OCI-LY3 (cell line): ENCODE measurements at regions not wholly inside any gene's neighbourhood (a gene's known extent, or its start where the extent isn't known, plus 50 kb on each side); places are given as distances from the start of the nearest gene placed in this dataset.
A peak's percentile ranks its signal among the peaks of the same experiment; 100 is the strongest.

Experiments used
- H2AFZ ChIP-seq: fragments of 200-600, 300-600 bp; shearing (Covaris generic); 2 replicates; pipeline ENCODE4 v1.6.0; 2014; ENCODE audit warnings: antibody characterized with exemption, low read depth, low read length
- H3K27ac ChIP-seq: fragments of 200-600, 300-600 bp; sonication (generic); 2 replicates; pipeline ENCODE4 v1.5.1; 2014; ENCODE audit warnings: mild to moderate bottlenecking, low read length, moderate library complexity, mixed read lengths
- H3K27me3 ChIP-seq: fragments of 200-600, 300-600 bp; sonication (generic); 2 replicates; pipeline ENCODE4 v1.6.1; 2014; ENCODE audit warnings: low read depth, low read length, mixed read lengths
- H3K36me3 ChIP-seq: fragments of 200-600, 300-600 bp; sonication (generic); replicated peaks from 2 replicates; pipeline ENCODE3; 2014; ENCODE audit warnings: low read depth, low read length, mixed read lengths
- H3K4me1 ChIP-seq: fragments of 300-600, 200-600 bp; sonication (generic); 2 replicates; pipeline ENCODE4 v1.6.1; 2014; ENCODE audit warnings: low read length, mixed read lengths
- H3K4me2 ChIP-seq: fragments of 200-600, 300-600 bp; sonication (generic); 2 replicates; pipeline ENCODE4 v1.6.1; 2014; ENCODE audit warnings: low read length, mixed read lengths
- H3K4me3 ChIP-seq: fragments of 300-600, 200-600 bp; sonication (generic); 2 replicates; pipeline ENCODE4 v1.5.1; 2014; ENCODE audit warnings: antibody characterized with exemption, mild to moderate bottlenecking, low read length, moderate library complexity
- H3K79me2 ChIP-seq: fragments of 300-600, 200-600 bp; shearing (Covaris generic); 2 replicates; pipeline ENCODE4 v1.6.1; 2014; ENCODE audit warnings: mild to moderate bottlenecking, low read length, mixed read lengths
- H3K9ac ChIP-seq: fragments of 300-600, 200-600 bp; shearing (Covaris generic); 2 replicates; pipeline ENCODE4 v1.6.0; 2014; ENCODE audit warnings: mild to moderate bottlenecking, low read length, moderate library complexity
- H3K9me3 ChIP-seq: fragments of 200-600, 300-600 bp; shearing (Covaris generic); 2 replicates; pipeline ENCODE4 v1.6.1; 2014; ENCODE audit warnings: low read length, mixed read lengths; ENCODE audit not compliant: insufficient read depth
- H4K20me1 ChIP-seq: fragments of 200-600, 300-600 bp; sonication (generic); 2 replicates; pipeline ENCODE4 v1.6.1; 2016; ENCODE audit warnings: low read length, mixed read lengths; ENCODE audit not compliant: insufficient read depth
- EZH2phosphoT487 ChIP-seq: fragments of 200-600 bp; shearing (Covaris generic); IDR thresholded peaks from 2 replicates; pipeline ENCODE4 v1.6.1; 2018; ENCODE audit warnings: antibody characterized with exemption, mixed run types, low read depth
- TF ChIP-seq, protein P1 (sequence below): fragments of 200-600, 300-600 bp; sonication (generic); IDR thresholded peaks from 2 replicates; pipeline ENCODE4 v1.5.1; 2014; ENCODE audit warnings: antibody characterized with exemption, low read length, low read depth

DNA sequence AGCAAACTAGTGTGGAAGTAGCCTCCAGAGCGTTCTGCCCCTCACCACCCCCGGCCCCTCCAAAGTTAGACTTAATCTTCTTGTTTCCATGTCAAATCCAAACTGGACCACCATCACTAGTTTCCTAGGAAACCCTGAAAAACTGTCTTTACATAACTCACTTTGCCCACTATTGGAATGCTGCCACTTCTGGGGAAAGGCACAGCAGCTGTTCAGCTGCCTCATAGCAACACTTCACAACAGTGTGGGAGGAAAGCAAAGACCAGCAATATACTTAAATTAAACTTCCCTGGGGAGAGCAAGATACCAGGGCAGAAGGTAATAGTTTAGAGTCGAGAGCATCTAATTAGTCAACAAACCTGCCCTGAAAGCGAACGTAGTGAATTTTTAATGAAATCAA lies 452.2 kb downstream of the KCNJ2 start:
- no peaks in the 10 kb centered on the region for H3K79me2 ChIP-seq
- no peaks in the 10 kb centered on the region for H4K20me1 ChIP-seq
- H3K4me3 ChIP-seq: no peak overlapping the region
- H3K9ac ChIP-seq: no peak overlapping the region
- no peak overlapping the region; the same call in 1 of the 2 replicates for H3K4me2 ChIP-seq
- peaks cover 29% of the 10 kb centered on the region for H3K4me1 ChIP-seq
- H3K9me3 ChIP-seq: no peaks in the 10 kb centered on the region
- H2AFZ ChIP-seq: 0 out of 2 replicates have a peak overlapping the region, but pooled peaks have one; percentile 43
- H3K27me3 ChIP-seq: no peaks in the 10 kb centered on the region
- TF ChIP-seq, protein P1, sequence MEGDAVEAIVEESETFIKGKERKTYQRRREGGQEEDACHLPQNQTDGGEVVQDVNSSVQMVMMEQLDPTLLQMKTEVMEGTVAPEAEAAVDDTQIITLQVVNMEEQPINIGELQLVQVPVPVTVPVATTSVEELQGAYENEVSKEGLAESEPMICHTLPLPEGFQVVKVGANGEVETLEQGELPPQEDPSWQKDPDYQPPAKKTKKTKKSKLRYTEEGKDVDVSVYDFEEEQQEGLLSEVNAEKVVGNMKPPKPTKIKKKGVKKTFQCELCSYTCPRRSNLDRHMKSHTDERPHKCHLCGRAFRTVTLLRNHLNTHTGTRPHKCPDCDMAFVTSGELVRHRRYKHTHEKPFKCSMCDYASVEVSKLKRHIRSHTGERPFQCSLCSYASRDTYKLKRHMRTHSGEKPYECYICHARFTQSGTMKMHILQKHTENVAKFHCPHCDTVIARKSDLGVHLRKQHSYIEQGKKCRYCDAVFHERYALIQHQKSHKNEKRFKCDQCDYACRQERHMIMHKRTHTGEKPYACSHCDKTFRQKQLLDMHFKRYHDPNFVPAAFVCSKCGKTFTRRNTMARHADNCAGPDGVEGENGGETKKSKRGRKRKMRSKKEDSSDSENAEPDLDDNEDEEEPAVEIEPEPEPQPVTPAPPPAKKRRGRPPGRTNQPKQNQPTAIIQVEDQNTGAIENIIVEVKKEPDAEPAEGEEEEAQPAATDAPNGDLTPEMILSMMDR: no peak
- no peak for TF ChIP-seq EZH2phosphoT487
- H3K36me3 ChIP-seq: no peaks in the 10 kb centered on the region
- no peak overlapping the region for H3K27ac ChIP-seq

DNA sequence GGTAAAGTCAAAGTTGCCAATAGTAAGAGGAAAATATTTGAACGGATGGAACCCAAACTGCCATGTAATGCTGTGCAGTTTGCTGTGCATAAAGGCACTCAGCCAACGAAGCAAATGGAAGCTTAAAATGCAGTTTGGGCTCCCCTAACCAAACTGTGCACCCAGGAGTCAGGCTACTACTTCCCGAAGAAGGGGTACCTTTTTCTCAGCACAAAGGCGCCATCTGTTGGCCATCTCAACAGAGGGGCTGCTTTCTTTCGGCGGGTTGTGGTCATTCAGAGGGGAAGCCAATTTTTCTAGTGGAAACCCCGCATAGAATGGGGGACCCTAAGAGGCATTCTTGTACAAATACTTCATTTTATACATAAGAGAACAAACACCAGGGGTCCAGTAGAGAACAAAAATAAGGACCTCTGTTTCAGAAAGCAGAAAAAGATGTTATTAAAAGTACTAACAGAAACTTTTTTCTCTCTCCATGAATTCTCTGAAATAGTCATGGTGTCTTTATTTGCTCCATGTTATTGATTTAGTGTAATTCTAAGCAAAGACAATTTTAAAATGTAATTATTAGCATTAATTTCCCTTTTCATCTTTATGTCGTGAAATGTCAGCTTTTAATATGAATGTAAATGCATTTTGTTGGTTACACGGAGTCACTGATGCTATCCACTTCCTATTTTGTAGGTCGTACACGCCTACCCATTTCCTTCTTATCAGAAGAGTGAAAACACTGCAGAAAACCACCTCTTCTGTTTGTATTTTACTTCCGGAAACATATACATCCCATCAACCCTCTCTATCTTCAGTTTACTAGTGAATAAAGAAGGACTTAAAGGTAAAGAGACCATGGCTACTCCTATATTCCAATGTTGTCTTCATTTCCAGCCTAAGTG lies 453.3 kb downstream of the KCNJ2 start:
- Histone ChIP-seq H3K4me2 (peak overlapping the region; percentile 62), H2AFZ (peak overlapping the region; percentile 91), H4K20me1 (no peaks in the 10 kb centered on the region)

DNA sequence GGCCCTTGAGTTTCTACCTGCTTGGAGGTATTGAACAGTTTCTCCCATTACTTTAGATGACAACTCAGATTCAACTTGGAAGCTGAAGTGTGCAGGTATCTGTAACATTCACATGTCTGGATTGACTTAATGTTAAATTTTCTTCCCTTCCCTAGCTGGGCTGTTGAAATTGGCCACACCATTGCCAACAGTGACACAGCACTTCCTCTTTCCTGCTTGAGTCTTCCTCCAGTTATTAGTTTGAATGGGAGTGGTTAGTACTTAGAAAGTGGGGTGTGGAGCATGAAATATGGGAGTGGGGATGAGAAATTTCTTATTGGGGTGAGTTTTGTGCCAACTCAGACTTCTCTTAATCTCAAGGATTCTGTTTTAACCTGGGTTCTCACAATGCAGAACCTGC lies 454.9 kb downstream of the KCNJ2 start:
- H3K27ac ChIP-seq: no peak overlapping the region
- H3K9ac ChIP-seq: no peak overlapping the region
- H3K27me3 ChIP-seq: no peaks in the 10 kb centered on the region
- no peaks in the 10 kb centered on the region for H4K20me1 ChIP-seq
- no peak overlapping the region for H3K4me3 ChIP-seq
- no peak for TF ChIP-seq EZH2phosphoT487
- TF ChIP-seq, protein P1: no peak
- peak overlapping the region; percentile 6; the same call in 1 of the 2 replicates for H3K4me2 ChIP-seq
- H2AFZ ChIP-seq: no peak overlapping the region
- H3K4me1 ChIP-seq: peaks cover 29% of the 10 kb centered on the region
- no peaks in the 10 kb centered on the region for H3K9me3 ChIP-seq
- H3K79me2 ChIP-seq: no peaks in the 10 kb centered on the region
- H3K36me3 ChIP-seq: no peaks in the 10 kb centered on the region

More for the DNA sequence above, 453.3 kb downstream of the KCNJ2 start:
- Histone ChIP-seq H3K4me3 (peak overlapping the region; percentile 63), H3K9me3 (no peaks in the 10 kb centered on the region), H3K79me2 (no peaks in the 10 kb centered on the region), H3K4me1 (peaks cover 29% of the 10 kb centered on the region), H3K27me3 (no peaks in the 10 kb centered on the region), H3K36me3 (no peaks in the 10 kb centered on the region), H3K9ac (peak overlapping the region; percentile 56), H3K27ac (no peak overlapping the region)
- TF ChIP-seq EZH2phosphoT487: no peak
- TF ChIP-seq, protein P1: peak; percentile 91

DNA sequence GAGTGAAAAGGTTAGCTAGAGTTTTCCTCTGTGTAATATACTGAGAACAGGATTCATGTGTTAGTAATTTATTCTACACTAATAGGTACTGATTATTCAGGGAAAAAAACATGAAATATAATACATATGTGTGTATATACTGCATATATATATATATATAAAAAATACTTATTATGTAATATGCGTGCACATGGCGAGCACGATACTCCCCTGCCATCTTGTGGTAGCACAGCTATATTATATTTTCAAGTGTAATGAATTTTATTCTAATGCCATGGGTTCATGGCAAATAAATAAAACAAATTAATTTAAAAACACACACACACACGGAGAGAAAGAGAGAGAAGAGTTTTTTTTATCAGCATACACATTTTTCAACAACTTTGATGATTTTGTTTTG lies 460.6 kb downstream of the KCNJ2 start:
- Histone ChIP-seq H3K36me3 (no peaks in the 10 kb centered on the region), H3K27me3 (no peaks in the 10 kb centered on the region), H3K9ac (no peak overlapping the region), H3K4me3 (no peak overlapping the region), H3K79me2 (no peaks in the 10 kb centered on the region), H3K4me1 (peaks cover 14% of the 10 kb centered on the region), H3K27ac (no peak overlapping the region), H4K20me1 (no peaks in the 10 kb centered on the region), H2AFZ (peak overlapping the region; percentile 50; the same call in 1 of the 2 replicates), H3K9me3 (no peaks in the 10 kb centered on the region), H3K4me2 (no peak overlapping the region)
- TF ChIP-seq, protein P1: peak; percentile 42
- no peak for TF ChIP-seq EZH2phosphoT487
